GM12874 (cell line): ENCODE measurements at regions not wholly inside any gene's neighbourhood (a gene's known extent, or its start where the extent isn't known, plus 50 kb on each side); places are given as distances from the start of the nearest gene placed in this dataset.
A peak's percentile ranks its signal among the peaks of the same experiment; 100 is the strongest.

ENCODE experiments used
- CTCF ChIP-seq: IDR thresholded peaks from 2 replicates; pipeline ENCODE4 v1.5.1; 2011; ENCODE audit warnings: low read depth, mild to moderate bottlenecking, control low read depth, low read length, moderate library complexity; ENCODE audit not compliant: insufficient read depth

GRCh38 chr1:21369905-21370304 is 70.0 kb upstream of the NBPF3 start:
- no peak for TF ChIP-seq CTCF

GRCh38 chr1:21368515-21369289 is 71.2 kb upstream of the NBPF3 start:
- TF ChIP-seq CTCF = peak; percentile 98

- no peak for TF ChIP-seq CTCF
Observed at GRCh38 chr1:21366288-21366687, 73.6 kb upstream of the NBPF3 start.

- no peak for TF ChIP-seq CTCF
Observed at GRCh38 chr1:21365036-21365435, 74.8 kb upstream of the ECE1 start.

GRCh38 chr1:21362096-21362495 is 71.8 kb upstream of the ECE1 start:
- no peak for TF ChIP-seq CTCF

- TF ChIP-seq CTCF = no peak
Observed at GRCh38 chr1:21361506-21361905, 71.2 kb upstream of the ECE1 start.

GRCh38 chr1:21357161-21357560 is 66.9 kb upstream of the ECE1 start:
- TF ChIP-seq CTCF = no peak
